Parathyroid adenoma (tissue), 2 donors: ENCODE measurements at regions not wholly inside any gene's neighbourhood (a gene's known extent, or its start where the extent isn't known, plus 50 kb on each side); places are given as distances from the start of the nearest gene placed in this dataset.

Experiments
- H2AFZ ChIP-seq: fragments of 300-600 bp; sonication (generic); one replicate; pipeline ENCODE4 v1.7.0; 2017; ENCODE audit warnings: antibody characterized with exemption, mild to moderate bottlenecking
- H3K27ac ChIP-seq: fragments of 300-600 bp; sonication (generic); one replicate; pipeline ENCODE4 v1.7.0; 2017
- H3K27me3 ChIP-seq: fragments of 300-600 bp; sonication (generic); one replicate; pipeline ENCODE4 v1.7.0; 2017; ENCODE audit warnings: low read length; ENCODE audit not compliant: control insufficient read depth, insufficient read depth
- H3K36me3 ChIP-seq: fragments of 300-600 bp; sonication (generic); one replicate; pipeline ENCODE4 v1.7.0; 2017; ENCODE audit warnings: low read length; ENCODE audit not compliant: control insufficient read depth, insufficient read depth
- H3K4me1 ChIP-seq: fragments of 300-600 bp; sonication (generic); one replicate; pipeline ENCODE4 v1.7.0; 2017; ENCODE audit warnings: control low read depth
- H3K4me2 ChIP-seq: fragments of 300-600 bp; sonication (generic); one replicate; pipeline ENCODE4 v1.7.0; 2017; ENCODE audit warnings: low read length
- H3K4me3 ChIP-seq: fragments of 300-600 bp; sonication (generic); one replicate; pipeline ENCODE4 v1.7.0; 2017; ENCODE audit warnings: low read depth, low read length
- H3K79me2 ChIP-seq: fragments of 300-600 bp; sonication (generic); one replicate; pipeline ENCODE4 v1.7.0; 2017; ENCODE audit warnings: control low read depth
- H3K9ac ChIP-seq: fragments of 300-600 bp; sonication (generic); one replicate; pipeline ENCODE4 v1.7.0; 2017; ENCODE audit warnings: mild to moderate bottlenecking
- H3K9me3 ChIP-seq: fragments of 300-600 bp; sonication (generic); one replicate; pipeline ENCODE4 v1.7.0; 2017; ENCODE audit warnings: low read length; ENCODE audit not compliant: control insufficient read depth
- TF ChIP-seq, protein P1 (sequence below): fragments of 300-600 bp; sonication (generic); IDR thresholded peaks from one replicate; pipeline ENCODE4 v1.7.0; 2017; ENCODE audit warnings: antibody characterized with exemption, mild to moderate bottlenecking
- donor health status: primary hyperparathyroidism.

DNA sequence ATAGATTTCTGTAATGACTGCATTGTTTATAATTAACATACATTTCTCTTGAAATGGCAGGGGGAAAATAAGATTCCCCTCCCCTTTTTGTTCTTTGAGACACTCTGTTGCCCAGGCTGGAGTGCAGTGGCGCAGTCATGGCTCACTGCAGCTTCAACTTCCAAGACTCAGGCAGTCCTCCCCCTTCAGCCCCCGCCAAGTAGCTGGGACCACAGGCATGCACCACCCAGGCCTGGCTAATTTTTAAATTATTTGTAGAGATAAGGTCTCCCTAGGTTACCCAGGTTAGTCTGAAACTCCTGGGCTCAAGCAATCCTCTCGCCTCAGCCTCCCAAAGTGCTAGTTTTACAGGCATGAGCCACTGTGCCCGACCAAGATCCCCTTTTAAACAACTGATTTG, 67.7 kb downstream of the KATNIP start:
- Histone ChIP-seq H3K27ac (no peak overlapping the region), H3K4me3 (no peak overlapping the region), H3K9me3 (no peaks in the 10 kb centered on the region), H3K36me3 (no peaks in the 10 kb centered on the region), H3K27me3 (no peaks in the 10 kb centered on the region), H3K9ac (no peak overlapping the region), H2AFZ (no peak overlapping the region), H3K4me1 (peaks cover 4% of the 10 kb centered on the region), H3K4me2 (no peak overlapping the region), H3K79me2 (peaks cover 3% of the 10 kb centered on the region)
- TF ChIP-seq, protein P1, sequence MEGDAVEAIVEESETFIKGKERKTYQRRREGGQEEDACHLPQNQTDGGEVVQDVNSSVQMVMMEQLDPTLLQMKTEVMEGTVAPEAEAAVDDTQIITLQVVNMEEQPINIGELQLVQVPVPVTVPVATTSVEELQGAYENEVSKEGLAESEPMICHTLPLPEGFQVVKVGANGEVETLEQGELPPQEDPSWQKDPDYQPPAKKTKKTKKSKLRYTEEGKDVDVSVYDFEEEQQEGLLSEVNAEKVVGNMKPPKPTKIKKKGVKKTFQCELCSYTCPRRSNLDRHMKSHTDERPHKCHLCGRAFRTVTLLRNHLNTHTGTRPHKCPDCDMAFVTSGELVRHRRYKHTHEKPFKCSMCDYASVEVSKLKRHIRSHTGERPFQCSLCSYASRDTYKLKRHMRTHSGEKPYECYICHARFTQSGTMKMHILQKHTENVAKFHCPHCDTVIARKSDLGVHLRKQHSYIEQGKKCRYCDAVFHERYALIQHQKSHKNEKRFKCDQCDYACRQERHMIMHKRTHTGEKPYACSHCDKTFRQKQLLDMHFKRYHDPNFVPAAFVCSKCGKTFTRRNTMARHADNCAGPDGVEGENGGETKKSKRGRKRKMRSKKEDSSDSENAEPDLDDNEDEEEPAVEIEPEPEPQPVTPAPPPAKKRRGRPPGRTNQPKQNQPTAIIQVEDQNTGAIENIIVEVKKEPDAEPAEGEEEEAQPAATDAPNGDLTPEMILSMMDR, result no peak

DNA sequence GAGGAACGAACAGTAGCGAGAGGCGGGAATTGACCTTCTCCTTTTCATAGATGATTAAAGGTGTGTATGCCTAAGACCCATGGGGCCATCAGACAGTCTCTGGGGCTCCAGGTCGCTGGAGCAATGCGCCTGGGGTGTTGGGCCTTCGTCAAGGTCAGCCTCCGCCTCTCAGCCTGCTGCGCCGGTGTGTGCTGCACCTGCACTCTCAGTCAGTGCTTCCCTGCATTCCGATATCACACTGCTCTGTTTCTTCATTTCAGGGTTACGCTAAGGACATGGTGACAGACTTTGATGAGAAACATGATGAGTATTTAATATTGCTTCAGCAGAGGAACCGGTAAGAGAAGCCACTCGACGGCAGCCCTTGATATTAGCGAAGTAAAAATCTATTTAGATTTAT, 68.2 kb downstream of the KATNIP start:
- Histone ChIP-seq H3K79me2 (peaks cover 3% of the 10 kb centered on the region), H2AFZ (no peak overlapping the region), H3K4me3 (no peak overlapping the region), H3K4me2 (no peak overlapping the region), H3K4me1 (peaks cover 4% of the 10 kb centered on the region), H3K36me3 (no peaks in the 10 kb centered on the region), H3K27ac (no peak overlapping the region), H3K9ac (no peak overlapping the region), H3K27me3 (no peaks in the 10 kb centered on the region), H3K9me3 (no peaks in the 10 kb centered on the region)
- TF ChIP-seq, protein P1, result no peak

DNA sequence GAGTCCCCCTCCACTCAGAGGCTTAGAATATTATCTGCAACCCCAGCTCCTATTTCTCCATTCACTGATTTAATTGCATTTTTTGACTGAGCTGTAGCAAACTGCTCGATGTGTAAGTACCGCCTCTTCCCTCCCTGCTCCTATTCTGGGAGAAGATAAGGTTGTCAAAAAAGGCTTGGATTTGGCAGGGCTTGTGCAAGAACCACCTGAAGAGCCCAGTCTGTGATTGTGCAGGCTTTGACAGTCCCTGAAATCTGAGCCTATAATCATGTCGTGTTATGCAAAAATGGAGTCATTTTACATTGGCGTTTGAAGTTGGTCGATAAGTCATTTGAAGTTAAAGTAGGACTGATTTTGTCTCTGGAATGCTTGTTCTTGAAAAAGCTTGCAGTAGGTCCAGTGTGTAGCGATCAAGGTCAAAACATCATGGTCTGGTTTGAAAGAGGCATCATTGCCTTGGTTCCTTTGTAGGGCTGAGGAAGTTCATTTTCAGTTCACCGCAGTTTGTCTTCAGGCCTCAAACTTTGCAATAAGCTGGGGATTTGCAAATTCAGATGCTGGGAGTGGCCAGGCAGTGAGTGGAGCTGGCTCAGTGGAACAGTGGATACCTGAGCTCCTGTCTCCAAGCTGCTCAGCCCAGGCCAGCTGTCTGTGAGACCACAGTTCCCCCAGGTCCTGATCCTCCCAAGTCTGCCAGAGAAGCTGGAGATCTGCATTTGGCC, 68.8 kb downstream of the KATNIP start:
- Histone ChIP-seq H2AFZ (no peak overlapping the region), H3K9me3 (no peaks in the 10 kb centered on the region), H3K27me3 (no peaks in the 10 kb centered on the region), H3K9ac (no peak overlapping the region), H3K4me1 (peaks cover 4% of the 10 kb centered on the region), H3K36me3 (no peaks in the 10 kb centered on the region), H3K4me3 (no peak overlapping the region), H3K79me2 (peaks cover 3% of the 10 kb centered on the region), H3K27ac (no peak overlapping the region), H3K4me2 (no peak overlapping the region)
- TF ChIP-seq, protein P1, result no peak

DNA sequence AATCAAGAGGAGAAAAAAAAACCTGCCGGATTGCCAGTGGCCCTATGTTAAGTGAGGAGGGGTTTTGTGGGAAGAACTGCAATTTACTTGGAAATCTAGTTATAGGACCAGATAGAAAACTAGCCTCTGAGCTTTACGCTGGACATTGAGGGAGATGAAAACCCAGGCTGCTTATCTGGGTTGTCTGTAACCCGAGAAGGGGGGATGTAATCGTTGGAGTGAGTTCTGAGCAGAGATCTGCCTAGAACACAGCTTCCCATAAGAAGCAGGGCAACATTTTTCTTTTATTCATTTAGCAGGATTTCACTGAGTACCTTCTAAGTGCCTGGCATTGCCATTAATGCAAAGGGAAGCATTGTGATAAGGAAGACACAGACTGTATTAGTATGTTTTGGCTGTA, 70.6 kb downstream of the KATNIP start:
- H3K4me1 ChIP-seq, result peaks cover 4% of the 10 kb centered on the region
- no peak overlapping the region for H3K4me2 ChIP-seq
- TF ChIP-seq, protein P1, result no peak
- no peak overlapping the region for H3K9ac ChIP-seq
- no peak overlapping the region for H2AFZ ChIP-seq
- H3K9me3 ChIP-seq, result no peaks in the 10 kb centered on the region
- H3K79me2 ChIP-seq, result peaks cover 1% of the 10 kb centered on the region
- no peaks in the 10 kb centered on the region for H3K27me3 ChIP-seq
- H3K27ac ChIP-seq, result no peak overlapping the region
- H3K4me3 ChIP-seq, result no peak overlapping the region
- no peaks in the 10 kb centered on the region for H3K36me3 ChIP-seq
